H1 (cell line): ENCODE measurements at regions not wholly inside any gene's neighbourhood (a gene's known extent, or its start where the extent isn't known, plus 50 kb on each side); places are given as distances from the start of the nearest gene placed in this dataset.

Experiments used
- CTCF ChIA-PET: fragments of 300-600 bp; sonication (Branson Sonifier 250); formaldehyde crosslinking; loops from one replicate; lab custom pipeline; 2021; ENCODE audit not compliant: partially characterized antibody; lab: Charles Lee
- POLR2A ChIA-PET: fragments of 300-600 bp; sonication (Branson Sonifier 250); formaldehyde crosslinking; loops from one replicate; lab custom pipeline; 2021; ENCODE audit warnings: inconsistent platforms; ENCODE audit not compliant: partially characterized antibody; lab: Charles Lee
- DNase-seq, 2 experiments: peaks; one replicate each; pipeline versions ENCODE4 v3.0.0 to v3.0.0-alpha.2; 2010 to 2022; ENCODE audit warnings: low spot score in 2 of 2, low read depth in 1 of 2, mixed read lengths in 1 of 2
- FAIRE-seq: peaks from 2 replicates; lab custom pipeline; 2011; peaks lifted over from hg19 to GRCh38; lab: Jason Lieb, UNC
- H2AFZ ChIP-seq: 2 replicates; pipeline ENCODE4 v1.8.1; 2012; ENCODE audit warnings: low read length, inconsistent platforms
- H2AK5ac ChIP-seq: 2 replicates; pipeline ENCODE4 v1.6.1; 2013; ENCODE audit warnings: low read depth, low read length
- H2BK120ac ChIP-seq: replicated peaks from 2 replicates; pipeline ENCODE3; 2013; ENCODE audit warnings: low read depth, low read length, inconsistent platforms
- H2BK12ac ChIP-seq: 2 replicates; pipeline ENCODE4 v1.6.1; 2013; ENCODE audit warnings: low read depth, low read length
- H2BK15ac ChIP-seq: 2 replicates; pipeline ENCODE4 v1.6.1; 2013; ENCODE audit warnings: low read length
- H2BK20ac ChIP-seq: 2 replicates; pipeline ENCODE4 v1.6.1; 2013; ENCODE audit warnings: low read length
- H2BK5ac ChIP-seq: 2 replicates; pipeline ENCODE4 v1.6.1; 2013; ENCODE audit warnings: low read depth, low read length
- H3K14ac ChIP-seq: 2 replicates; pipeline ENCODE4 v1.6.1; 2013; ENCODE audit warnings: inconsistent platforms; ENCODE audit not compliant: insufficient read length
- H3K18ac ChIP-seq: 2 replicates; pipeline ENCODE4 v1.6.1; 2013; ENCODE audit warnings: low read length; ENCODE audit errors: extremely low read depth
- H3K23ac ChIP-seq: 2 replicates; pipeline ENCODE4 v1.6.1; 2013; ENCODE audit warnings: inconsistent platforms; ENCODE audit not compliant: insufficient read length
- H3K23me2 ChIP-seq: 2 replicates; pipeline ENCODE4 v1.6.1; 2013; ENCODE audit warnings: low read depth, low read length
- H3K27ac ChIP-seq: 2 replicates; pipeline ENCODE4 v1.6.1; 2011; ENCODE audit warnings: low read depth, low read length, inconsistent platforms
- H3K27me3 ChIP-seq, 4 experiments: replicated peaks in 1 of 4; 1 replicate in 1 of 4; 2 replicates in 3 of 4; pipeline versions ENCODE4 v1.6.1 to v1.8.1; 2011 to 2013; ENCODE audit warnings: low read length in 3 of 4, mild to moderate bottlenecking in 3 of 4, inconsistent platforms in 2 of 4, mixed read lengths in 2 of 4, moderate library complexity in 1 of 4; ENCODE audit not compliant: control insufficient read depth in 3 of 4, insufficient read depth in 3 of 4; ENCODE audit errors: extremely low read depth in 1 of 4
- H3K36me3 ChIP-seq, 4 experiments: 2 replicates each; pipeline versions ENCODE4 v1.6.1 to v1.8.1; 2011 to 2013; ENCODE audit warnings: mild to moderate bottlenecking in 4 of 4, low read length in 3 of 4, moderate library complexity in 2 of 4, control low read depth in 1 of 4, inconsistent platforms in 1 of 4; ENCODE audit not compliant: insufficient read depth in 4 of 4, control insufficient read depth in 2 of 4
- H3K4ac ChIP-seq: replicated peaks from 2 replicates; pipeline ENCODE3; 2013; ENCODE audit warnings: low read length, low read depth, mixed read lengths, inconsistent platforms; ENCODE audit not compliant: insufficient read length
- H3K4me1 ChIP-seq, 4 experiments: replicated peaks in 1 of 4; 1 replicate in 1 of 4; 2 replicates in 3 of 4; pipeline versions ENCODE4 v1.6.1 to v1.8.1; 2011 to 2013; ENCODE audit warnings: low read length in 3 of 4, inconsistent platforms in 2 of 4, mixed read lengths in 1 of 4; ENCODE audit not compliant: insufficient read depth in 4 of 4, control insufficient read depth in 3 of 4
- H3K4me2 ChIP-seq, 2 experiments: 2 replicates each; pipeline versions ENCODE4 v1.6.1 to v1.8.1; 2011 to 2013; ENCODE audit warnings: low read depth in 2 of 2, low read length in 2 of 2, control low read depth in 1 of 2, inconsistent platforms in 1 of 2, mild to moderate bottlenecking in 1 of 2; ENCODE audit not compliant: insufficient read depth in 1 of 2
- H3K4me3 ChIP-seq, 4 experiments: fragments of 200-600, 300-600 bp in 1 of 4; sonication (generic), shearing (Covaris generic), sonication (Bioruptor Twin) in 1 of 4; 2 replicates each; pipeline versions ENCODE4 v1.5.1 to v1.8.1; 2011 to 2016; ENCODE audit warnings: low read length in 4 of 4, low read depth in 3 of 4, control low read depth in 2 of 4, inconsistent platforms in 2 of 4, mild to moderate bottlenecking in 2 of 4, mixed read lengths in 1 of 4, moderate library complexity in 1 of 4; ENCODE audit not compliant: insufficient read depth in 2 of 4; ENCODE audit errors: extremely low read depth in 1 of 4
- H3K56ac ChIP-seq: replicated peaks from 2 replicates; pipeline ENCODE3; 2013; ENCODE audit warnings: low read depth, mild to moderate bottlenecking, mixed read lengths, low read length, inconsistent platforms; ENCODE audit not compliant: insufficient read length
- H3K79me1 ChIP-seq: 2 replicates; pipeline ENCODE4 v1.6.1; 2013; ENCODE audit warnings: low read depth, low read length, control low read depth
- H3K79me2 ChIP-seq, 2 experiments: 2 replicates each; pipeline versions ENCODE4 v1.6.1 to v1.8.1; 2012 to 2013; ENCODE audit warnings: low read length in 2 of 2, mild to moderate bottlenecking in 2 of 2, inconsistent platforms in 1 of 2; ENCODE audit not compliant: insufficient read depth in 2 of 2, control insufficient read depth in 1 of 2
- H3K9ac ChIP-seq, 4 experiments: replicated peaks in 1 of 4; 1 replicate in 1 of 4; 2 replicates in 3 of 4; pipeline versions ENCODE4 v1.6.1 to v1.8.1; 2011 to 2013; ENCODE audit warnings: low read depth in 3 of 4, low read length in 3 of 4, control low read depth in 2 of 4, mild to moderate bottlenecking in 2 of 4, moderate library complexity in 2 of 4, inconsistent platforms in 1 of 4; ENCODE audit errors: extremely low read depth in 1 of 4
- H3K9me3 ChIP-seq, 2 experiments: 2 replicates each; pipeline versions ENCODE4 v1.6.1 to v1.8.1; 2012 to 2013; ENCODE audit warnings: mild to moderate bottlenecking in 2 of 2, moderate library complexity in 2 of 2, control low read depth in 1 of 2, inconsistent platforms in 1 of 2, low read depth in 1 of 2, low read length in 1 of 2, mixed read lengths in 1 of 2; ENCODE audit not compliant: insufficient read depth in 2 of 2
- H4K20me1 ChIP-seq, 2 experiments: replicated peaks in 1 of 2; 2 replicates each; pipeline versions ENCODE3 to v1.8.1; 2011 to 2013; ENCODE audit warnings: inconsistent platforms in 2 of 2, low read length in 2 of 2, mild to moderate bottlenecking in 1 of 2; ENCODE audit not compliant: insufficient read depth in 2 of 2, control insufficient read depth in 1 of 2
- H4K5ac ChIP-seq: 2 replicates; pipeline ENCODE4 v1.6.1; 2013; ENCODE audit warnings: low read length, low read depth, mixed read lengths, inconsistent platforms; ENCODE audit not compliant: insufficient read length
- H4K8ac ChIP-seq: 2 replicates; pipeline ENCODE4 v1.8.0; 2013; ENCODE audit warnings: mild to moderate bottlenecking, moderate library complexity, low read length, inconsistent platforms; ENCODE audit not compliant: insufficient read depth; ENCODE audit errors: extremely low read depth
- H4K91ac ChIP-seq: replicated peaks from 2 replicates; pipeline ENCODE3; 2013; ENCODE audit warnings: low read length, mixed read lengths, inconsistent platforms; ENCODE audit not compliant: insufficient read length
- TBP ChIP-seq: IDR thresholded peaks from 2 replicates; pipeline ENCODE4 v1.6.1; 2011; ENCODE audit warnings: low read depth, low read length, improper control_type of control experiment
- WGBS, 2 experiments: shearing (Covaris generic) in 1 of 2; methylation state at CpG; one replicate each; pipeline versions ENCODE4 v1.1.6 to v1.1.7; 2013 to 2015; ENCODE audit warnings: low lambda C conversion rate in 2 of 2, mixed read lengths in 2 of 2, inconsistent platforms in 1 of 2, low coverage in 1 of 2, missing lambda C conversion rate in 1 of 2; ENCODE audit not compliant: insufficient replicate concordance in 2 of 2, insufficient coverage in 1 of 2, insufficient read length in 1 of 2; ENCODE audit errors: extremely low coverage in 1 of 2, missing lambda C conversion rate in 1 of 2; 5-methylcytosine and 5-hydroxymethylcytosine counted together

- H4K8ac ChIP-seq, result no peak overlapping the region
- DNase-seq (no peak), FAIRE-seq (no peak)
- no peak overlapping the region for H2BK12ac ChIP-seq
- no peaks in the 10 kb centered on the region; the same call in 1 of the 2 replicates for H3K23me2 ChIP-seq
- no peak overlapping the region for H2AK5ac ChIP-seq
- H3K27ac ChIP-seq, result no peak overlapping the region
- WGBS, 2 experiments, result 79% methylated on average over 3 of the region's 3 CpGs; no CpG with 5 or more reads in 1 of the 2 experiments
- no peaks in the 10 kb centered on the region for H3K79me2 ChIP-seq
- CTCF ChIA-PET, result interaction anchor here (0.8 kb wide), 1 partner anchor 218 kb away, joined by 3 read pairs; no protein-coding TSS in a partner anchor
- H3K4ac ChIP-seq, result no peak overlapping the region
- no peak overlapping the region for H2AFZ ChIP-seq
- no peak overlapping the region for H3K14ac ChIP-seq
- H2BK15ac ChIP-seq, result no peak overlapping the region
- no peak overlapping the region for H3K4me3 ChIP-seq
- no peak for TF ChIP-seq TBP
- H4K5ac ChIP-seq, result no peak overlapping the region
- H2BK120ac ChIP-seq, result no peak overlapping the region
- no peak overlapping the region for H4K91ac ChIP-seq
- no peaks in the 10 kb centered on the region for H3K9me3 ChIP-seq
- POLR2A ChIA-PET, result no interaction called here
- no peaks in the 10 kb centered on the region for H3K36me3 ChIP-seq
- no peaks in the 10 kb centered on the region for H4K20me1 ChIP-seq
- H3K9ac ChIP-seq, result no peak overlapping the region
- no peaks in the 10 kb centered on the region for H3K79me1 ChIP-seq
- no peak overlapping the region for H3K23ac ChIP-seq
- H2BK5ac ChIP-seq, result no peak overlapping the region
- no peak overlapping the region for H2BK20ac ChIP-seq
- no peak overlapping the region for H3K4me2 ChIP-seq
- H3K56ac ChIP-seq, result no peak overlapping the region
- H3K18ac ChIP-seq, result no peak overlapping the region
- H3K27me3 ChIP-seq, result no peaks in the 10 kb centered on the region
- H3K4me1 ChIP-seq, result no peaks in the 10 kb centered on the region
Observed at GRCh38 chr4:43352859-43353258, 460.3 kb downstream of the GRXCR1 start.
